Type B pancreatic cell (in vitro differentiated cells): ENCODE measurements at regions not wholly inside any gene's neighbourhood (a gene's known extent, or its start where the extent isn't known, plus 50 kb on each side); places are given as distances from the start of the nearest gene placed in this dataset.
"Not testable (repeated sequence)": the region's sequence is repeated elsewhere in the genome, so short reads cannot be mapped to it uniquely, and the experiment has no call there.

Source experiments
- DNase-seq: peaks from one replicate; pipeline ENCODE4 v3.0.0; 2021; ENCODE audit warnings: mixed read lengths; ENCODE audit not compliant: unreplicated experiment; ENCODE audit errors: extremely low spot score
- H3K27ac Mint-ChIP-seq: 2 replicates; pipeline ENCODE4 v1.8.0; 2021; ENCODE audit warnings: mild to moderate bottlenecking, mixed read lengths
- H3K27me3 Mint-ChIP-seq: 2 replicates; pipeline ENCODE4 v1.8.0; 2021; ENCODE audit warnings: mixed read lengths
- H3K36me3 Mint-ChIP-seq: 2 replicates; pipeline ENCODE4 v1.8.0; 2021; ENCODE audit warnings: mixed read lengths
- H3K4me1 Mint-ChIP-seq: one replicate; pipeline ENCODE4 v1.8.0; 2021; ENCODE audit warnings: mixed read lengths; ENCODE audit not compliant: unreplicated experiment
- H3K4me3 Mint-ChIP-seq: 2 replicates; pipeline ENCODE4 v1.8.0; 2021; ENCODE audit warnings: mild to moderate bottlenecking, mixed read lengths
- H3K9me3 Mint-ChIP-seq: 2 replicates; pipeline ENCODE4 v1.8.0; 2021; ENCODE audit warnings: mixed read lengths
- TF ChIP-seq, protein P1 (sequence below): fragments of 200-600 bp; sonication (generic); conservative IDR thresholded peaks from 2 replicates; pipeline ENCODE4 v1.5.0; 2021; ENCODE audit warnings: antibody characterized with exemption, mild to moderate bottlenecking

DNA sequence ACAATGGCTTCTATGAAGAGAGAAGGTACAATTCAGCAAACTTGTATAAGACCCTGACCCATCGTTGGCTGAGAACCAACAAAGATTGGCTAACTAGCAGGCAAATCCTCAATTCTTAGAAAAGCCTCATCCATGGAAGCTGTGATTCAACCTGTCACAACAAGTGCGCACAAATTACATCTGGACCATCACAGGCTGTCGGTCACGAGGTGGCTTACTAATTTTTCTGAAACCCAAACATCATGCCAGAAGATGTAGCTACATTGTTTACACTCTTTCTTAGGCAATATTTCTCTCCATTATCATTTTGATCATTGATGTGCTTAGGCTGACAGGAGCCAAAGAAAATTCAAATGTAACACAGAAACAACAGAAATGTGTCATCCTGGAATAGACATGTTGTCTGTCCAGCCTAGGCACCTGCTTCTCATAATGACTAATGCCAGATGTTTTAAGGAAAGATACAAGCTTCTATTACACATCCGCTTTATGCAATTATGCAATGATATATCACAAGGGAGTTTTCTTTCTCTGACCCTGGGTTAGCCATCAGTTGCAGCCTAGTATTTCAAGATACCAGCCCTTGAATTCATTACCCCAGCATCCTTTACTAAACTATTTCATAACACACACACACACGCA is 92.9 kb upstream of the DIO2 start:
- no peak for DNase-seq
- no peak overlapping the region for H3K4me3 Mint-ChIP-seq
- H3K4me1 Mint-ChIP-seq: no peaks in the 10 kb centered on the region

DNA sequence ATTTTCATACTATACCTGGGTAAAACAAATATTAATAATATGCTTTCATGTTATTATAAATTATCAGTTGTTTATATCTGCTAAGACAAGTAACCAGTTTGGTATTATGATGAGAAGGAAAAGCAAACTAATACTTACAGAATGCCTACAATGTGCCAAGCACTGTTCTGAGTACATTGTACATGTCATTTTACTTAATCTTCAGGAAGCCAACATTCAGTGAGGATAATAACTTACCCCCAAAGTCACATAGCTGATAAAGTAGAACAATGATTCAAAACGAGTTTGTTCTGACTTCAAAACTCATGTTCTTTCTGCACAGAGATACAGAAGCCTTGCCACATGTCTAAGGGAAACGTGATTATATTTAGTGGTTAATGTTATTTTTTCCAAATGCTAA is 89.0 kb upstream of the DIO2 start:
- Mint-ChIP-seq H3K27me3 (peaks cover 2% of the 10 kb centered on the region), H3K27ac (no peak overlapping the region), H3K9me3 (no peaks in the 10 kb centered on the region), H3K4me1 (no peaks in the 10 kb centered on the region), H3K36me3 (no peaks in the 10 kb centered on the region), H3K4me3 (no peak overlapping the region)
- DNase-seq: no peak
- TF ChIP-seq, protein P1, sequence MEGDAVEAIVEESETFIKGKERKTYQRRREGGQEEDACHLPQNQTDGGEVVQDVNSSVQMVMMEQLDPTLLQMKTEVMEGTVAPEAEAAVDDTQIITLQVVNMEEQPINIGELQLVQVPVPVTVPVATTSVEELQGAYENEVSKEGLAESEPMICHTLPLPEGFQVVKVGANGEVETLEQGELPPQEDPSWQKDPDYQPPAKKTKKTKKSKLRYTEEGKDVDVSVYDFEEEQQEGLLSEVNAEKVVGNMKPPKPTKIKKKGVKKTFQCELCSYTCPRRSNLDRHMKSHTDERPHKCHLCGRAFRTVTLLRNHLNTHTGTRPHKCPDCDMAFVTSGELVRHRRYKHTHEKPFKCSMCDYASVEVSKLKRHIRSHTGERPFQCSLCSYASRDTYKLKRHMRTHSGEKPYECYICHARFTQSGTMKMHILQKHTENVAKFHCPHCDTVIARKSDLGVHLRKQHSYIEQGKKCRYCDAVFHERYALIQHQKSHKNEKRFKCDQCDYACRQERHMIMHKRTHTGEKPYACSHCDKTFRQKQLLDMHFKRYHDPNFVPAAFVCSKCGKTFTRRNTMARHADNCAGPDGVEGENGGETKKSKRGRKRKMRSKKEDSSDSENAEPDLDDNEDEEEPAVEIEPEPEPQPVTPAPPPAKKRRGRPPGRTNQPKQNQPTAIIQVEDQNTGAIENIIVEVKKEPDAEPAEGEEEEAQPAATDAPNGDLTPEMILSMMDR: no peak

More for the DNA sequence above, 92.9 kb upstream of the DIO2 start:
- no peak overlapping the region for H3K27ac Mint-ChIP-seq
- no peaks in the 10 kb centered on the region for H3K36me3 Mint-ChIP-seq
- TF ChIP-seq, protein P1: no peak
- H3K9me3 Mint-ChIP-seq: no peaks in the 10 kb centered on the region
- H3K27me3 Mint-ChIP-seq: no peaks in the 10 kb centered on the region

DNA sequence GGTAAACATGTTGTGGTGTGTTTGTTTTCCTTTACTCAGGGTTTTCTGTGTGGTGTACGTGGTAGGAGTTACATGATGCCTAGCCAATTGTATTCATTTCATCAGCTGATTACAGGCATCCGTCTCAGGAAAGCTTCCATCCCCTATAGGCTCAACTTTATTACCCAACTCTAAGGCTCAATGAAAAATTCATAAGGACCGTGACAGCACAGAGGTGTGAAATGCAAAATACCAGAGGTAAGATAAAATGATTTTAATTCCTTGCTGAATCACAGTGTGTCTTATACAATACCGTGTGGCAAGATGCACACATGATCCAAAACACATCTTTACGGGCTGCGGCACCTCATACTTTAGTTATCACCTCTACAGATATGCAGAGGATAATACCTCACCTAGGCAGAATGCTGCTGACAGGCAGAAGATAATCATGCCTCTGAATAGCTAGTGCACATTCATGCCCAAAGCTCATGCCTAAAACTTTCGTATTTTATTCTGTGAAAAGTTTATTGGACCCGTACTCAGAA is 87.2 kb upstream of the DIO2 start:
- Mint-ChIP-seq H3K27ac (no peak overlapping the region), H3K36me3 (no peaks in the 10 kb centered on the region), H3K27me3 (peaks cover 2% of the 10 kb centered on the region), H3K4me1 (no peaks in the 10 kb centered on the region), H3K4me3 (no peak overlapping the region), H3K9me3 (no peaks in the 10 kb centered on the region)
- no peak for DNase-seq
- TF ChIP-seq, protein P1: no peak

DNA sequence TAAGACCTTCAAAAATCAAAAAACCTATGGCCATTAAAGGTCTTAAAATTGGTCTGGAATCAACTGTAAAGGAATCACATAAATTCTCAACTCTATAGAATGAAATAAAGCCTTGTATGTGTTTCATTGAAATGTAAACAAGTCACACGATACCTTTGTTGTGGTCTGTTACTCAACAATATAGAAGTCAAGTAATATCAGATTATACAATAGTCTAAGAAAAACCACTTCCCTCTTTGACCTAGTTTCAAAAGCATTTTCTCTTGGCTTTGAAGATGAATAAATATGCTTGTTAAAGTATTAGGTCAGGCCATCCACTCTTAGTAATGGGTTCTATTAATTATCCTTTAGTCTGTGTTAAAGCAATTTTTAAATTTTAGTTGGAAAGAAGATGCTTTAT is 79.8 kb upstream of the DIO2 start:
- Mint-ChIP-seq H3K27me3 (no peaks in the 10 kb centered on the region), H3K9me3 (peaks cover 5% of the 10 kb centered on the region), H3K4me1 (no peaks in the 10 kb centered on the region), H3K4me3 (no peak overlapping the region), H3K36me3 (no peaks in the 10 kb centered on the region), H3K27ac (no peak overlapping the region)
- no peak for DNase-seq
- TF ChIP-seq, protein P1: no peak

DNA sequence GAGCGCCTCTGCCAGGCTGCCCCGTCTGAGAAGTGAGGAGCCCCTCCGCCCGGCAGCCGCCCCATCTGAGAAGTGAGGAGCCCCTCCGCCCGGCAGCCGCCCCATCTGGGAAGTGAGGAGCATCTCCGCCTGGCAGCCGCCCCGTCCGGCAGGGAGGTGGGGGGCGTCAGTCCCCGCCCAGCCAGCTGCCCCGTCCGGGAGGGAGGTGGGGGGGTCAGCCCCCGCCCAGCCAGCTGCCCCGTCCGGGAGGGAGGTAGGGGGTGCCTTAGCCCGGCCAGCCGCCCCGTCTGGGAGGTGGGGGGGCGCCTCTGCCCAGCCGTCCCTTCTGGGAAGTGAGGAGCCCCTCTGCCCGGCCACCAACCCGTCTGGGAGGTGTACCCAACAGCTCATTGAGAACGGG is 75.4 kb upstream of the DIO2 start:
- not testable (repeated sequence) for DNase-seq, H3K27ac Mint-ChIP-seq, H3K4me1 Mint-ChIP-seq, H3K27me3 Mint-ChIP-seq, H3K4me3 Mint-ChIP-seq, H3K36me3 Mint-ChIP-seq
- peaks cover 13% of the 10 kb centered on the region for H3K9me3 Mint-ChIP-seq

DNA sequence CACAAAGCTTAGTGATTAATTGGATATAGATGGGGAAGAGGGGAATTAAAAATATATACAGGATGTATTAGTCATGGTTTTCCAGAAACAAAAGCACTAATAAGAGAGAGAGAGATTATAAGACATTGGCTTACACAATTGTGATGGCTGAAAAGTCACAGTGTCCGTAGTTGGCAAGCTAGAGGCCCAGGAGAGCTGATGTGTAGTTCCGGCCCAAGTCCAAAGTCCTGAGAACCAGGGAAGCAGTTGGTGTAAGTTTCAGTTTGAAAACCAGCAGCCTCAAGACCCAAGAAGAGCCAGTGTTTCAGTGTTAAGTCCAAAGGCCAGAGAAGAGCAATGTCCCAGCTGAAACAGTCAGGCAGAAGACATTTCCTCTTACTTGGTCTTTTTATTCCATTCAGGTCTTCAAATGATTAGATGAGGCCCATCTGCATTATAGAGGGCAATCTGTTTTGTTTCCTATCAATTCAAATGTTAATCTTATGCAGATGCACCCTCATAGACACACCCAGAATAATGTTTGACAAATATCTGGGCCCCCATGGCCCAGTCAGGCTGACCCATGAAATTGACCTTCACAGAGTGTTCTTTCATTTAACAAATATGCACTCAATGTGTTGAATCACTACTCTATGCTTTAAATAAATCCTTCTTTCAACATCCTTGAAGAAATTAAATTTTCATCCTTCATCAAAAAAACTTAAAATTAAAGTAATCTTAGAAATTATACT is 67.2 kb upstream of the DIO2 start:
- no peaks in the 10 kb centered on the region for H3K27me3 Mint-ChIP-seq
- no peak for DNase-seq
- H3K4me1 Mint-ChIP-seq: no peaks in the 10 kb centered on the region
- H3K36me3 Mint-ChIP-seq: no peaks in the 10 kb centered on the region
- no peak overlapping the region for H3K27ac Mint-ChIP-seq
- H3K9me3 Mint-ChIP-seq: no peaks in the 10 kb centered on the region
- TF ChIP-seq, protein P1: no peak
- H3K4me3 Mint-ChIP-seq: no peak overlapping the region
